ENCODE measurements at regions not wholly inside any gene's neighbourhood (a gene's known extent, or its start where the extent isn't known, plus 50 kb on each side); places are given as distances from the start of the nearest gene placed in this dataset.

DNA sequence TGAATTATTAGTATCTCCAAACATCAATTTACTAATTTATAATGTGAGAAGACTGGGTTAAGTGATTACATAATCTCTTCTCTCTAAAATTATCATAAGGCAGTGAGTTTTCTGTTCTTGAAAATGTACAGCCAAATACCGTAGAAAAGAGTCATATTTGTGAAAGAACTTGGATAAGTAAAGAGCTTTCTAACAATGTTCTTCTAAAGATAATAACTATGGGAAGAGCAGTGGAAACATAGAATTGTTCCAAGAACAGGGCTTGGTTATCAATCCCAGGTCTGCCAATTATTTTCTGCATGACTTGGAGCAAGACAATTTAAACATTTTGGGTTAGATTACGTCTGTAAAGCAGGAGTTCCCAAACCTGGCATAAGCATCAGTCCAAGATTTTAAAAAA lies 198.1 kb upstream of the SGK1 start:
- Histone ChIP-seq H3K27me3 (ENCODE audit: control insufficient read depth, insufficient read depth, low read length) (no peaks in the 10 kb centered on the region), H3K4me3 (ENCODE audit: low read depth, low read length) (no peak overlapping the region), H3K36me3 (ENCODE audit: control insufficient read depth, insufficient read depth, low read length) (no peaks in the 10 kb centered on the region)
- ChIA-PET POLR2A (no interaction called here), CTCF (interaction anchor here (1.0 to 1.4 kb wide), 3 partner anchors 9 to 183 kb away, joined by 3 read pairs; no protein-coding TSS in a partner anchor)
- DNase-seq (ENCODE audit: low read depth), result no peak
- TF ChIP-seq CTCF (IDR thresholded peaks at IDR 0.05; ENCODE audit: insufficient read depth, low read depth, low read length), result no peak

DNA sequence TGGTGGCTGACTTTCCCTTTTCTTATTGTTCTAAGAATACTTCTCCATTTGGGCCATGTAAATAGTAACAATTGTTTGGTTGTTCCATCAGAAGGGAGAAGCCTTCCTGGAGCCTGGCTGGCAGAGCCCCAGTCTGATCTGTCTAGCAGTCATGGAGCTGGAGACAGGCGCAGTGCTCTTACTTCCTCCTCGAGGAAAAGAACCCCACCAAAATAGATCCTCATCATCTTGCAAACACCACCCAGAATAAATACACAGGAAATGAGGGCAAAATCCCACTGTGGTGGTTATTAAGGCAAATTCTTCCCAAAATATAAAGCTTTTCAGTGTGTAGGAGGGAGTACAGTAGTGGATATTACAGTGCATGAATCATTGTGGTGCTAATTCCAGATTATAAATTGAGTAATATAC lies 195.1 kb upstream of the SGK1 start:
- DNase-seq (ENCODE audit: low read depth), result no peak
- Histone ChIP-seq H3K36me3 (ENCODE audit: control insufficient read depth, insufficient read depth, low read length) (no peaks in the 10 kb centered on the region), H3K27me3 (ENCODE audit: control insufficient read depth, insufficient read depth, low read length) (no peaks in the 10 kb centered on the region), H3K4me3 (ENCODE audit: low read depth, low read length) (no peak overlapping the region)
- ChIA-PET POLR2A (no interaction called here), CTCF (interaction anchor here (1.3 kb wide), 1 partner anchor 10 kb away, joined by 3 read pairs; no protein-coding TSS in a partner anchor)
- no peak for TF ChIP-seq CTCF (IDR thresholded peaks at IDR 0.05; ENCODE audit: insufficient read depth, low read depth, low read length)

- no peak for TF ChIP-seq CTCF (IDR thresholded peaks at IDR 0.05; ENCODE audit: insufficient read depth, low read depth, low read length)
- ChIA-PET CTCF (interaction anchor here (0.8 kb wide), 1 partner anchor 10 kb away, joined by 3 read pairs; no protein-coding TSS in a partner anchor), POLR2A (no interaction called here)
- H3K36me3 ChIP-seq (ENCODE audit: control insufficient read depth, insufficient read depth, low read length), result no peaks in the 10 kb centered on the region
- H3K27me3 ChIP-seq (ENCODE audit: control insufficient read depth, insufficient read depth, low read length), result no peaks in the 10 kb centered on the region
- H3K4me3 ChIP-seq (ENCODE audit: low read depth, low read length), result no peak overlapping the region
- DNase-seq (ENCODE audit: low read depth), result no peak
Observed at GRCh38 chr6:134511984-134512683, 194.2 kb upstream of the SGK1 start.

DNA sequence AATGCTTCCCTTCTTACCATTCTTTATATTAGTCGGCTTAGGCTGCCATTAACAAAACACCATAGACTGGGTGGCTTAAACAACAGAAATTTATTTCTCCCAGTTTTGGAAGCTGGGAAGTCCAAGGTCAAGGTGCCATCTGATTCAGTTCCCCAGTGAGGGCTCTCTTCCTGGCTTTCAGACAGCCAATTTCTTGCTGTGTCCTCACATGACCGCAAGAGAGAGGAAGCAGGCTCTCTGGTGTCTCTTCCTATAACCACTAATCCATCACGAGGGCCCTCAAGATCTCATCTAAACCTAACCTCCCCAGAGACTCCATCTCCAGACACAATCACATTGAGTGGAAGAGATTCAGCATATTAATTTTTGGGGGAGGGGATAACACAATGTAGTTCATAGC lies 193.0 kb upstream of the SGK1 start:
- ChIA-PET CTCF (interaction anchor here (1.3 kb wide), 1 partner anchor 10 kb away, joined by 3 read pairs; no protein-coding TSS in a partner anchor), POLR2A (no interaction called here)
- TF ChIP-seq CTCF (IDR thresholded peaks at IDR 0.05; ENCODE audit: insufficient read depth, low read depth, low read length), result no peak
- H3K36me3 ChIP-seq (ENCODE audit: control insufficient read depth, insufficient read depth, low read length), result no peaks in the 10 kb centered on the region
- no peak overlapping the region for H3K4me3 ChIP-seq (ENCODE audit: low read depth, low read length)
- no peak for DNase-seq (ENCODE audit: low read depth)
- H3K27me3 ChIP-seq (ENCODE audit: control insufficient read depth, insufficient read depth, low read length), result no peaks in the 10 kb centered on the region

DNA sequence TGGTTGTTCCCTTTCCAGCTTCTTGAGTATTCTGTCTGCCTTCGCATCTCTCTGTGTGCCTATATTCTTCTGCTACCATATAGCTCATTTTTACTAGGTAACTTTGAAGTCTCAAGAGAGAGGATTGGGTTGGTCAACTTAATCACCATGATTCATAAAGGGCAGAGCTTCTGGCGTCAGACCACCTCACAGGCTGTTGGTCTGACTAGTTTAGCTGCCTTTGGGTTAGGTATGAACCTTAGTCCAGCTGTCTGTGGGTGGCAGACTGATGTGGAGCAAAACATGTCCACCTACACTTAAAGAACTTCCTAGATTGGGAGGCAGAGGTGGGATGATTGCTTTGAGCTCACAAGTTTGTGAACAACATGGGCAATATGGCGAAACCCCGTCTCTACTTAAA lies 192.2 kb upstream of the SGK1 start:
- POLR2A ChIA-PET, result no interaction called here
- no peak for DNase-seq (ENCODE audit: low read depth)
- H3K4me3 ChIP-seq (ENCODE audit: low read depth, low read length), result no peak overlapping the region

More for the DNA sequence above, 192.2 kb upstream of the SGK1 start:
- TF ChIP-seq CTCF (IDR thresholded peaks at IDR 0.05; ENCODE audit: insufficient read depth, low read depth, low read length), result no peak
- CTCF ChIA-PET, result interaction anchor here (1.3 kb wide), 1 partner anchor 9 kb away, joined by 3 read pairs; no protein-coding TSS in a partner anchor
- no peaks in the 10 kb centered on the region for H3K27me3 ChIP-seq (ENCODE audit: control insufficient read depth, insufficient read depth, low read length)
- no peaks in the 10 kb centered on the region for H3K36me3 ChIP-seq (ENCODE audit: control insufficient read depth, insufficient read depth, low read length)

All from BJ (cell line).